Mammary epithelial cell (primary cell): ENCODE measurements at regions not wholly inside any gene's neighbourhood (a gene's known extent, or its start where the extent isn't known, plus 50 kb on each side); places are given as distances from the start of the nearest gene placed in this dataset.

ENCODE experiments used
- CTCF ChIP-seq, 2 donors: IDR thresholded peaks in 1 of 2; conservative IDR thresholded peaks in 1 of 2; 2 replicates each; pipeline ENCODE4 v1.5.1; 2011 to 2012; ENCODE audit warnings: inconsistent platforms in 2 of 2, low read length in 2 of 2, mild to moderate bottlenecking in 2 of 2, control low read depth in 1 of 2, low read depth in 1 of 2; ENCODE audit not compliant: insufficient read depth in 1 of 2; ENCODE audit errors: extremely low read depth in 1 of 2
- EZH2 ChIP-seq: IDR thresholded peaks from 2 replicates; pipeline ENCODE4 v1.6.1; 2012; ENCODE audit warnings: low read length, inconsistent platforms, borderline replicate concordance

GRCh38 chrX:45554736-45555135 lies 354.1 kb upstream of the DIPK2B start:
- TF ChIP-seq CTCF (conservative IDR thresholded peaks at IDR 0.05 in 1 of 2, IDR thresholded peaks at IDR 0.05 in 1 of 2; ENCODE audit: extremely low read depth in 1 of 2, insufficient read depth in 1 of 2, low read depth in 1 of 2, low read length in 2 of 2) = no peak
- no peak for TF ChIP-seq EZH2
